Erythroblast (primary cell): ENCODE measurements at regions not wholly inside any gene's neighbourhood (a gene's known extent, or its start where the extent isn't known, plus 50 kb on each side); places are given as distances from the start of the nearest gene placed in this dataset.

ENCODE experiments used
- DNase-seq, 2 experiments: peaks; one replicate each; lab custom pipeline; 2025; lab: John Stamatoyannopoulos, UW
- GATA1 ChIP-seq: IDR thresholded peaks from 2 replicates; pipeline ENCODE4 v1.6.1; 2011; ENCODE audit warnings: low read depth, mild to moderate bottlenecking, control low read depth, low read length, moderate library complexity
- POLR2A ChIP-seq: IDR thresholded peaks from 2 replicates; pipeline ENCODE4 v1.6.1; 2011; ENCODE audit warnings: mild to moderate bottlenecking, low read length

GRCh38 chr20:52536841-52537400 lies 345.3 kb upstream of the ZFP64 start:
- TF ChIP-seq GATA1: no peak
- no peak for TF ChIP-seq POLR2A
- no peak for DNase-seq

- no peak for DNase-seq
- no peak for TF ChIP-seq POLR2A
- TF ChIP-seq GATA1: no peak
Measured at GRCh38 chr20:52536040-52536439, 344.5 kb upstream of the ZFP64 start.

DNA sequence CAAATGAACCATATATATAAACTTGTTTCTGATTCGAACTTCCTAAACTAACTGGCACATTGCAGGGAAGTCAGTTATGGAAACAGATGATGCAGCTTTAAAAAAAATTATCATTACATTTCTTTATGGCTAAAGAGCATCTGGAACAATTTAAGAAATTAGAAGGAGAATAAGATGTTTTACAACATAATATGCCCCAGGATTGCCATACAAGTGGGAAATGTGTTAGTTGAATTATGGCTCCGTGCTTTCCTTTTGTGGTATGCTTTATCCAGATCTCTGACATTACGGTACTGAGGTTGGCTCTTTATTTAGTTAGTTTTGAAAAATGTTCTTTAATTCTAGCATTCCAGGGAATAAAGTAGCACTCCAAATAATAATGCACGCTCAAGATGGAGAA lies 343.0 kb upstream of the ZFP64 start:
- no peak for DNase-seq
- TF ChIP-seq GATA1: no peak
- TF ChIP-seq POLR2A: no peak

GRCh38 chr20:52533401-52533800 lies 341.8 kb upstream of the ZFP64 start:
- DNase-seq: no peak
- TF ChIP-seq POLR2A: no peak
- TF ChIP-seq GATA1: no peak

DNA sequence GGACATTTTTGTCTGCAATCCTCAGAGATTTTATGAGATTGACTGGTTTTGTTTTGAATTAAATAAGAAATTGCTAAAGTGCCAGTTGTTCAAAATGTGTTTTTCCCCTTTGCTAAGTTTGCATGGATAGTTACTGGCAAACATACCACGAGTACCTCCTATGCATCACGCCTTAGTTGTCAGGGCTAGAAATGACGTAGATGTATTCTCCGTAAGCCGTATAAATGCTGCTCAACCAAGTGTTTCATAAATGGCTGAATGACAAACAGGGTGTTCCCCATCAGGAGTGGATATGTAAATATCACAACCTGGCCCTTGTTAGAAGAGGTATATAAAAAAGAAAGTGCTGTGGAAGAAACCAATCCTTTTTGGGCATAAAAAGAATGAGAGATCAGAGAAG lies 341.1 kb upstream of the ZFP64 start:
- DNase-seq: no peak
- no peak for TF ChIP-seq GATA1
- TF ChIP-seq POLR2A: no peak

DNA sequence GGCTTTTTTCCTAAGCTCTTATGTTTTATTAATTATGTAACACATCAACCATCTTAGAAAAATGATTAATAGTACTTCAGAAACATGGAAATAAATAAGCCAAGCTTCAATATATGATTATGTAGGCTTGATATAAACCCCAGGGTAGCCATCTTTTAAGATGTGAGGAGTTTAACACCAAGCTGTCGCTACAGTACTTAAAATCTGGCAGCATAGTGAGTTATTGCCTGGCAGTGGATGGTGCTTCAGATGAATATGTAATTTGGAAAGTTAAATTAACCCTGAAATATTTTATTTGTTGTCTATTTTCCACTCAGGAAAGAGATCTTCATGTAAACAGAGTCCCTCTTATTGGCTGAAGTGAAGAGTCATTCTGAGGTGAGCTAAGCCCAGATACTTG lies 339.0 kb upstream of the ZFP64 start:
- TF ChIP-seq GATA1: no peak
- no peak for TF ChIP-seq POLR2A
- DNase-seq: no peak

- DNase-seq: no peak
- TF ChIP-seq POLR2A: no peak
- no peak for TF ChIP-seq GATA1
Measured at GRCh38 chr20:52529826-52530225, 338.2 kb upstream of the ZFP64 start.

DNA sequence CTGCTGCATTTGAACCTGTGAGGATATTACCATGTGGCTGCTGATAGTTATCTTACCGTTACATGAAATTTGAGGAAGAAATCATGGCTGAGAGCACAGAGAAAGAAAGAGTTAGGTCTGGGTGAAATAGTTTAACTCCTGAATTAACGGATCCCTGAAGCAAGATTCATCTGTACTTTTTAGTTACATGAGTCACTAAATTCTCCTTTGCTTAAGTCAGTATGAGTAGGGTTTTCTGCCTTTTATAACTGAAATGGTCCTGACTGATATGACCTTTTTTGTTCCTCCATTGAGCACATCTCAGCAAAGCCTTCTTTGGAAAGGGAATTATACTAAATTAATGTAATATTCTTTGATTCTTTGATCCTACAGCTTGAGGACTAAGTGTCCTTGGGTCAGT lies 333.3 kb upstream of the ZFP64 start:
- DNase-seq: no peak
- TF ChIP-seq GATA1: no peak
- no peak for TF ChIP-seq POLR2A

- no peak for TF ChIP-seq POLR2A
- no peak for TF ChIP-seq GATA1
- no peak for DNase-seq
Measured at GRCh38 chr20:52518735-52519134, 327.2 kb upstream of the ZFP64 start.

GRCh38 chr20:52515877-52516276 lies 324.3 kb upstream of the ZFP64 start:
- TF ChIP-seq POLR2A (no peak), GATA1 (no peak)
- no peak for DNase-seq

DNA sequence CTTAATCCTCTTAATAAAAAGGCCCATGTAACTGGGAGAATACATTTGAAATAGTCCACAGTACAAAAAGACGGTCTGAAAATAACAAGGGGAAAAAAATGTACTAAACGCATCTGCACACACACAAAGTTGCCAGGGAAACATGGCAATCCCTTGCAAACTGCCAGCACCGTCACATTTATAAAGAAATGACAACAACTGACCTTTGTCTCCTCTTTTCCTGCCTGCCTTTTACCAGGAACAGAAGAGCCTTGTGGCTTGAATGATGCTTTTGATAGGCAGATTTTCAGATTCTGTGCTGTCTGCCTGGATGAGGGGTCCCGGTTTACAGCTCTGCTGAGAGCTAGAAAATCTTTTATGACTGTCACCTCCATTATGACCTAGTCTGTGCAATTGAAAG lies 308.6 kb upstream of the ZFP64 start:
- DNase-seq: no peak
- no peak for TF ChIP-seq POLR2A
- TF ChIP-seq GATA1: no peak

DNA sequence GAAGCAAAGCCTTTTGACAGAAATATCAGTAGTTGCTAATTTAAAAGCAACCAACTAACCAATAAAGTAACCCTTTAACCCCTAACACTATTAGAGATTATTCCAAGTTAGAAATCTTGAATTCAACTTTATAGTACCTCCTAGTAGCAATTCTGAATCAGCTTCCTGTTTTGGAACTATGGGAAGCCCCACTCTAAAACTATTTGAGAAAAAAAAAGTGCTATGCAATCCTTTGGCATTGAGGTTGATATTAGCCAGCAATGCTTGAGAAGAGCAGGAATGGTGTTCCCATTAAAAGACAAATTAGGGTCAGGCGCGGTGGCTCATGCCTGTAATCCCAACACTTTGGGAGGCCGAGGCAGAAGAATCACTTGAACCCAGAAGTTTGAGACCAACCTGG lies 306.2 kb upstream of the ZFP64 start:
- TF ChIP-seq GATA1: no peak
- no peak for TF ChIP-seq POLR2A
- DNase-seq: no peak

DNA sequence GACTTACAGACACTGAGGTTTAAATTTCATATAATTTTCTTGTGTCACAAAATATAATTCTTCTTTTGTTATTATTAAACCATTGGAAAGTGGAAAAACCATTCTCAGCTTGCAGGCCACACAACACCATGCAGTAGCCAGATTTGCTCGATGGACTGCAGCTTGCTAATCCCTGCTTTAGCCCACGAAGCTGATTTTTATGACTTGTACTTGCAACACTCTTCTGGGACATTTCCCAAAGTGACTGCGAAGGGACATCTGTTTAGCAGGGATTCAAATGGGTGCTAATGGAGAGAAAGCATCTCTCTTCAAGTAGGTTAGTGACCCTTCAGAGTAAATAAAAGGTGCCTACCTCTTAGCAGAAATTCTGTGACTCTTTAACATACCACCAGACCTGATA lies 304.6 kb upstream of the ZFP64 start:
- DNase-seq: no peak
- TF ChIP-seq POLR2A (no peak), GATA1 (no peak)

- DNase-seq: no peak
- TF ChIP-seq POLR2A (no peak), GATA1 (no peak)
Measured at GRCh38 chr20:52494244-52494643, 302.7 kb upstream of the ZFP64 start.

GRCh38 chr20:52493171-52493721 lies 301.7 kb upstream of the ZFP64 start:
- no peak for TF ChIP-seq GATA1
- no peak for TF ChIP-seq POLR2A
- no peak for DNase-seq
